ENCODE measurements at regions not wholly inside any gene's neighbourhood (a gene's known extent, or its start where the extent isn't known, plus 50 kb on each side); places are given as distances from the start of the nearest gene placed in this dataset.

DNA sequence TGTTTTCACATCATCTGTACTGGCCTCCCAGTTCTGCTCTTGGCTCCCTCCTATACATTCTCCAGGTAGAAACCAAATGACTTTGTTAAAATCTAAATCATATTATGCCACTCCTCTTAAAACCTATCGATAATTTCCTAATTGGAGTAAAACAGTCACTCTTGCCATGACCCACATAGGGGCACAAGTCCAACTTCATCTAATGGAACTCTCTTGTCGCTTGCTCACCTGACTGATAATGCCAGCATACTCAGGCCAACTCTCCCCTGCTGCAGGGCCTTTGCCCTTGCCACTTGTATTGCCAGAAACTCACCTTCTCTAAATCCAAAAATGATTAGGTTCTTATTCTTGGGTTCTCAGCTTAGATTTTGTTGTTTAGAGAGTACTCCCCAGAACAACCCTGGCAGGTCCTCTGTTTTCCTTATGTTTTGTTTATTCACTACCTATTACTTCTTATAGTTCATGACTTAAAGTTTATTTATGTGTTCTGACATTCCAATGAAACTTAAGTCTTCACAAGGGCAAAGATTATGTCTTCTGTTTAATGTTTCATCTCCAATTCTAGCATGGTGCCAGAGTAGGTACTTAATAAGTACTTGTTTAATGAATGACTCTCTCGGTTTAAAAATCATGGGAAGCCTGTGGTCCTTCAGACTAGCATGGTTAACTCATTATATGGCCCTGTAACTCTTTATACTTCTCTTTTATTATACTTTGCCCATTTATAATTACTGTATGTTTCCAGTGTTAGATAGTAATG, 345.9 kb upstream of the SMIM30 start:
- TF ChIP-seq CTBP1 (IDR thresholded peaks at IDR 0.05; ENCODE audit: borderline replicate concordance) (no peak), BHLHE40 (IDR thresholded peaks at IDR 0.05; ENCODE audit: borderline replicate concordance) (no peak), SP1 (IDR thresholded peaks at IDR 0.05) (no peak), FOXK2 (IDR thresholded peaks at IDR 0.05) (no peak), FOXM1 (IDR thresholded peaks at IDR 0.05; ENCODE audit: borderline replicate concordance) (no peak), ZNF384 (IDR thresholded peaks at IDR 0.05) (no peak), TARDBP (IDR thresholded peaks at IDR 0.05) (no peak), L3MBTL2 (conservative IDR thresholded peaks at IDR 0.05) (no peak), NFRKB (IDR thresholded peaks at IDR 0.05) (no peak), FOXA1 (IDR thresholded peaks at IDR 0.05) (no peak)

All from HEK293T (cell line).